Skeletal muscle tissue (tissue), 3 donors: ENCODE measurements at regions not wholly inside any gene's neighbourhood (a gene's known extent, or its start where the extent isn't known, plus 50 kb on each side); places are given as distances from the start of the nearest gene placed in this dataset.
"Not testable (repeated sequence)": the region's sequence is repeated elsewhere in the genome, so short reads cannot be mapped to it uniquely, and the experiment has no call there.

Experiments
- H3K27ac ChIP-seq: one replicate; pipeline ENCODE4 v1.7.0; 2013; ENCODE audit warnings: mild to moderate bottlenecking, low read depth, low read length, inconsistent platforms
- H3K27me3 ChIP-seq, 3 donors: one replicate each; pipeline ENCODE4 v1.7.0; 2013; ENCODE audit warnings: low read length in 3 of 3; ENCODE audit not compliant: control insufficient read depth in 3 of 3, insufficient read depth in 3 of 3
- H3K36me3 ChIP-seq, 3 donors: one replicate each; pipeline ENCODE4 v1.7.0; 2013; ENCODE audit warnings: low read length in 3 of 3; ENCODE audit not compliant: control insufficient read depth in 3 of 3, insufficient read depth in 3 of 3
- H3K4me1 ChIP-seq, 3 donors: one replicate each; pipeline ENCODE4 v1.7.0; 2013; ENCODE audit warnings: low read length in 3 of 3, mild to moderate bottlenecking in 3 of 3; ENCODE audit not compliant: control insufficient read depth in 3 of 3, insufficient read depth in 3 of 3
- H3K4me3 ChIP-seq, 3 donors: one replicate each; pipeline ENCODE4 v1.7.0; 2013; ENCODE audit warnings: low read length in 3 of 3
- H3K9ac ChIP-seq, 3 donors: one replicate each; pipeline ENCODE4 v1.7.0; 2013; ENCODE audit warnings: low read length in 3 of 3, mild to moderate bottlenecking in 3 of 3, moderate library complexity in 2 of 3, low read depth in 1 of 3
- H3K9me3 ChIP-seq, 3 donors: one replicate each; pipeline ENCODE4 v1.7.0; 2013; ENCODE audit warnings: low read length in 3 of 3; ENCODE audit not compliant: control insufficient read depth in 3 of 3
- donor health status: Osteomylitis.

DNA sequence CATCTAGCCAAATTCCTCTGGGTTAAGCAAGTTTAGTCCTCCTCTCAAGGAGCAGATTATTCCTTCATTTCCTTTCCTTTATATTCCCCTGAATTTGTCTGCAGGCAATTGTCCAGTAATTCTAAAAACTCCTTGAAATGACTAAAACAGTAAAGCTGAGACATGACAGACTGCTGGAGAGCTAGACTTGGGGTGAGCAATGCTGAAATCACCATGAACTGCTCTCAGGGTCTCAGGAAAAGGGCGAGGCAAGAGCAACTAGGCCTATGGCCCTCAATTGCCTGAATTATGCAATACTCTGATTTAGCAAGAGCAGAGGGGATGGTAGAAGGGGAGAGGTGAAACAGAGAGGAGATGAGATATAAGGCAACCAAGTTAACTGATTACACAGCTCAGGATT is 172.9 kb upstream of the NREP start:
- Histone ChIP-seq H3K36me3 (no peaks in the 10 kb centered on the region), H3K4me3 (no peak overlapping the region), H3K27ac (peak overlapping the region; percentile 20), H3K4me1 (peaks cover 0 to 3% (median 3%) of the 10 kb centered on the region in 3 donors), H3K9me3 (no peaks in the 10 kb centered on the region), H3K27me3 (no peaks in the 10 kb centered on the region), H3K9ac (no peak overlapping the region)

GRCh38 chr5:111929261-111929660 is 172.3 kb upstream of the NREP start:
- Histone ChIP-seq H3K9ac (no peak overlapping the region), H3K27ac (peak overlapping the region; percentile 20), H3K4me1 (peaks cover 0 to 3% (median 3%) of the 10 kb centered on the region in 3 donors)

DNA sequence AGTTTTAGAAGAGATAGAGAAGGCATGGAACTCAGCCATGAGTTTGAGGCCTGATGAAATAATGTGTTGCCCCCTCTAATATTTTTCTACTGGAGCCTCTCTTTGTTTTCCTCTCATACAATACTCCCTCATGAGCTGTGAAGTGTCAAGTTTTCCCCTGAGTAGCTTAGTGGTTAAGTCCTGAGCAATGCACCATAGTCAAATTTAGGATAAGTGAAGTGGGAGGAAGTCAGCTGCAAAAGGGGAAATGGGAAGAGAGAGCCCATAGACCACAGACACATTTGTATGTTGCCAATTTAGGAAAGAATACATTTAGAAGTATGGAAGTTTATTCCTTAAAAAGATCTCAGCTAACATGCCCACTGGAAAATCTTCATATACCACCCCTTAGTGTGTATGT is 171.5 kb upstream of the NREP start:
- H3K27me3 ChIP-seq = no peaks in the 10 kb centered on the region
- H3K4me3 ChIP-seq = no peak overlapping the region
- H3K4me1 ChIP-seq = peaks cover 0 to 3% (median 3%) of the 10 kb centered on the region in 3 donors
- H3K9me3 ChIP-seq = no peaks in the 10 kb centered on the region
- no peak overlapping the region for H3K27ac ChIP-seq
- no peaks in the 10 kb centered on the region for H3K36me3 ChIP-seq
- no peak overlapping the region for H3K9ac ChIP-seq

More at GRCh38 chr5:111929261-111929660, 172.3 kb upstream of the NREP start:
- no peaks in the 10 kb centered on the region for H3K27me3 ChIP-seq
- no peaks in the 10 kb centered on the region for H3K36me3 ChIP-seq
- no peaks in the 10 kb centered on the region for H3K9me3 ChIP-seq
- no peak overlapping the region for H3K4me3 ChIP-seq

DNA sequence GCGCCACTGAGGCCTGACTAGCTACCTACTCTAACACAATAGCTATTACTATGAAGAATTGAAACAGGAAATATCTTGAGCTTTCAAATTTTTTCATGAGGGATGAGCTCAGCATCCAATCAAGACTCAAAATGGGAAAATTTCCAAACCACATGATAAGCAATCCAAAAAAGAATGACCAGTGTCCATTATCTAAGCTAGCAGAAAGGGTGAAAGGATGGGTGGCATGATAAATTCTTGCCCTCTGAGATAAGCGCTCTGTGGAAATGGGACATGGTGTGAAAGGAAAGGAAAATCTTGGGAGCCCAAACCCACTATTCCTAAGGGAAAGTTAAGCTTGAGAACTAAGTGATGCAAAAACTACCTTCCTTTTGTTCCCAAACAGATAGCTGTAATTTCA is 170.2 kb upstream of the NREP start:
- Histone ChIP-seq H3K4me1 (no peaks in the 10 kb centered on the region), H3K27ac (no peak overlapping the region), H3K4me3 (no peak overlapping the region), H3K36me3 (no peaks in the 10 kb centered on the region), H3K27me3 (no peaks in the 10 kb centered on the region), H3K9ac (no peak overlapping the region), H3K9me3 (no peaks in the 10 kb centered on the region)

DNA sequence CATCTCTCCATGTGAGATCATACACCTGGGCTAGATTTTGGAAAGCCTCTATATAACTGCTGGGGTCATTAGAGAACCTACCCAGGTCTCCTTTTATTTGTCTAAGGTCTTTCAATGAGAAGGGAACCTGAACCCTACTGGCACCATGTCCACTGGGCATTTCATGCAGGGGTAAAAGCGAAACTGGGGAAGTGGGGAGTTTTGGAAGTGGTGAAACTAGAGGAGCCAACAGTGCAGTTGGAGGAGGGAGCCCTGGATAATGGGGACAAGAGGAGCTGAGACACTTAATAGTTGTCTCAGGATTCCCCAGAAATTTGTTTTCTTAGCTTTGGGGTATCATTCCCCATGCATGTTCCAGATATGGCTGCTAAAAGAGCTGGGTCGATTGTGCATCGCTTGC is 169.0 kb upstream of the NREP start:
- Histone ChIP-seq H3K27ac (no peak overlapping the region), H3K27me3 (no peaks in the 10 kb centered on the region), H3K4me3 (no peak overlapping the region), H3K9ac (no peak overlapping the region), H3K36me3 (no peaks in the 10 kb centered on the region), H3K4me1 (no peaks in the 10 kb centered on the region), H3K9me3 (no peaks in the 10 kb centered on the region)

DNA sequence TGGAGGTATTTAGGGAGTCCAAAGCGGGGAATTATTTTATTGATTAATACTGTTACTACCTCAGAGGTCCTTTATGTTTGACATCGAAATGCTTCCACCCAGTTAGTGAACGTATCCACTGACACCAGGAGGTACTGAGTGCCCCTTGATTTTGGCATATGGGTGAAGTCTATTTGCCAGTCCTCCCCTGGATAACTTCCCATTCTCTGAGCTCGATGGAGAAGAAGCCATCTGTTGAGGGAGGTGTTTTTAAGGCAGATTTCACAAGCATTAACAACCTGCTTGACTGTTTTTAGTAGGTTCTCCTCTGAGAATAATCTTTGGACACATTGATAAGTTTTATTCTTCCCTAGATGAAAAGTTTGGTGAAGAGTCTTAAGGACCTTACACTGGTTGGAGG is 165.3 kb upstream of the NREP start:
- H3K4me3 ChIP-seq = no peak overlapping the region
- no peaks in the 10 kb centered on the region for H3K27me3 ChIP-seq
- no peak overlapping the region for H3K9ac ChIP-seq
- H3K27ac ChIP-seq = no peak overlapping the region
- no peaks in the 10 kb centered on the region for H3K4me1 ChIP-seq
- H3K36me3 ChIP-seq = no peaks in the 10 kb centered on the region
- H3K9me3 ChIP-seq = no peaks in the 10 kb centered on the region

GRCh38 chr5:111921691-111922090 is 164.7 kb upstream of the NREP start:
- not testable (repeated sequence) for H3K4me1 ChIP-seq, H3K27ac ChIP-seq, H3K36me3 ChIP-seq, H3K9me3 ChIP-seq, H3K4me3 ChIP-seq, H3K27me3 ChIP-seq, H3K9ac ChIP-seq

DNA sequence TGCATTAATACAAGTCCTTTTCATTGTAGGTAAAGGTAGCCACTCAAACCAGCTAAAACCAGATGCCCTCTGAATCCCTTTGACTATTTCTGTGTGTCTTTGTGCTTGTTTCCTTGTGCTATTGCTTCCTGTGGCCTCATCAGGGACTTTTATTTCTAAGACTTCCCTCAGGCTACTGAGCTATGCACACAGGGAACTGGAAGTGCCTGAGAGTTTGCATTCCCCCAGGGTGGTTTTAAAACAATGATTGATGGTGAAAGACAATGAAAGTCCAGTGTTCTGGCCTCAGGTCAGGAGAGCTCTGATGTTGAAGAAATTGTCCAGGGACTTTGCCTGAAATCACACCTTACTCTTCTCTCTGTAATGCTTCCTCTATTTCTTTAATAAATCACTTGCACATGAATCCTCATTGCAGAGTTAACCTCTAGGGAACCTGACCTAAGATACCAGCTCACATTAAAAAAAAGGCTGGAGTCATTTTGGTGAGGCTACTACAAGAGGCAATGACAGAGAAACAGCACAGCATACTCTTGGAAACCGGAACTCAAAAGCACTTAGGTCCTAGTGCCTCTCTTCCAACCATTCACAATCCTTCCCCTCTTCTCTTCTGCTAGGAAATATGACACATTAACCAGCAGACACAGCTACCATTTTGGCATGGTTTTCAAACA is 158.1 kb upstream of the NREP start:
- no peak overlapping the region for H3K4me3 ChIP-seq
- H3K4me1 ChIP-seq = no peaks in the 10 kb centered on the region
- no peak overlapping the region for H3K27ac ChIP-seq
- H3K36me3 ChIP-seq = no peaks in the 10 kb centered on the region
- no peak overlapping the region for H3K9ac ChIP-seq
- H3K9me3 ChIP-seq = peaks cover 0 to 2% (median 0%) of the 10 kb centered on the region in 3 donors
- no peaks in the 10 kb centered on the region for H3K27me3 ChIP-seq

- no peaks in the 10 kb centered on the region for H3K4me1 ChIP-seq
- H3K9me3 ChIP-seq = no peaks in the 10 kb centered on the region
- H3K27ac ChIP-seq = no peak overlapping the region
- H3K27me3 ChIP-seq = no peaks in the 10 kb centered on the region
- H3K4me3 ChIP-seq = no peak overlapping the region
- no peak overlapping the region for H3K9ac ChIP-seq
- no peaks in the 10 kb centered on the region for H3K36me3 ChIP-seq
Measured at GRCh38 chr5:111902436-111902835, 145.4 kb upstream of the NREP start.

DNA sequence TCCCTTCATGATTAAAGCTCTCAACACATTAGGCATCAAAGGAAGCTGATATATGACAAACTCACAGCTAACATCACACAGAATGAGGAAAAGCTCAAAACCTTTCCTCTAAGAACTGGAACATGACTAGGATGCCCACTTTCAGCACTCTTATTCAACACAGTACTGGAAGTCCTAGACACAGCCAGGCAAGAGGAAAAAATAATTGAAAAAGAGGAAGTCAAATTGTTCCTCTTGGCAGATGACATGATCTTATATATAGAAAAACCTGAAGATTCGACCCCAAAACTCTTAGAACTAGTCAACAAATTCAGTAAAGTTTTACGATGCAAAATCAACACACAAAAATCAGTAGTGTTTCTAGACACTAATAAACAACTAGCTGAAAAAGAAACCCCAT is 144.3 kb upstream of the NREP start:
- no peak overlapping the region for H3K27ac ChIP-seq
- no peak overlapping the region for H3K4me3 ChIP-seq
- no peaks in the 10 kb centered on the region for H3K9me3 ChIP-seq
- no peaks in the 10 kb centered on the region for H3K27me3 ChIP-seq
- no peaks in the 10 kb centered on the region for H3K36me3 ChIP-seq
- no peak overlapping the region for H3K9ac ChIP-seq
- H3K4me1 ChIP-seq = no peaks in the 10 kb centered on the region
